DMS153 treated with DMSO at 0.1 percent for 48 hours (cell line): ENCODE measurements at regions not wholly inside any gene's neighbourhood (a gene's known extent, or its start where the extent isn't known, plus 50 kb on each side); places are given as distances from the start of the nearest gene placed in this dataset.

Experiments
- DNase-seq: peaks from one replicate; lab custom pipeline; 2025; ENCODE audit not compliant: unreplicated experiment; lab: John Stamatoyannopoulos, UW

DNA sequence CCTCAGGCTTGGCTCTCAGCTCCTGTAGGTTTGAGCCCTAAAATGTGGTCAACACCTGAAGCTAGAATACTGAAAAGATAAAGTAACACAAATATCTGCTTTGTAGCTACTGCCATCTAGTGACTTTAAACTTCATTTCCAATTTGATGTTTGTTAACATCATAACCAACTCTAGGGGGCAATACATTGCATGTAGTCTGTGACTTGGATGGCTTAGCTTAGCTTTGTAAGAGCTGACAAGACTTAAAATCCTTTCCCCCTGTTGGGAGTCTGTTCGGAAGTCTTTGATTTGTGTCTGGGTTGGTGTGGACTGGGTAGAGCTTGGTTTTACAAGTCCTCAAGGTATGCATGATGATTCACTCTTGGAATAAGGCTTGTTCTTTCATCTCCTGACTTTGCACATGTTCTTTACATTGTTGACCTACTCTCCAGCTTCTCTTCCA lies 51.7 kb downstream of the SCN11A start:
- peak; percentile 32 for DNase-seq

DNA sequence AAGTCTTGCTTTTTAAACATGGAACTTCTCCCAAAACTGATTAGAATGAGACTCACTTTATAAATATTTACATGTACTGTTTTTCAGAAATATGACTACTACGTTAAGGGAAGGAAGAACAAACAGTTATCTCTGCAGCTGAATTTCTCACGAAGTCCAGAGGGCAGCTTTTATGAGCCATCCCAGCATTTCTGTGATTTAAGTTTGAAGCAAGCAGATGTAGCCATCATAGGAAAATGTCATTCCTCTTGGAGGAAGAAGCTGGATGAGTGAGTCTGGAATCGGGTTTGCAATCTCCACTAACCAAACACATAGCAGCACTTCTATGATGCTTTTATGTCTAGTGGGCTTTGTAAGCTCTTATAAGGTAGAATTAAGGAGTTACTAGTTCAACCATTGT lies 53.7 kb downstream of the SCN11A start:
- no peak for DNase-seq

DNA sequence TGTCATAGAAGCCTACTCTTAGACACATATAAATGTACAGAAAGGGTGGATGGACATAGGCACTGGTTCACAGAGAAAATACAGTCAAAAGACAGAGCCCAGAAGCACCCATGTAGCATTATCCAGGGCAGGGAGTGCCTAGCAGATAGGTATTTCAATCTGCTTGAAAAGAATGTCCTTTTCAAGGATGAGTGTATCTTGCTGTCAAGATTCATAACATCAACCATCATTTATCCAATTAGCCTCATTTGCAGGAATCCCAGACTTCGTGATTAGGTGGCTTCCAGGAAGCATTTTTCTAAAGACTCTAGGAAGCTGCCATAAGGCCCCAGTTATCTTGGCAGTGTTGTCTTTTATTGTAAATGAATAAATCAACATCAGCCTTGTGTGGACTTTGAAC lies 55.6 kb downstream of the SCN11A start:
- DNase-seq = no peak

DNA sequence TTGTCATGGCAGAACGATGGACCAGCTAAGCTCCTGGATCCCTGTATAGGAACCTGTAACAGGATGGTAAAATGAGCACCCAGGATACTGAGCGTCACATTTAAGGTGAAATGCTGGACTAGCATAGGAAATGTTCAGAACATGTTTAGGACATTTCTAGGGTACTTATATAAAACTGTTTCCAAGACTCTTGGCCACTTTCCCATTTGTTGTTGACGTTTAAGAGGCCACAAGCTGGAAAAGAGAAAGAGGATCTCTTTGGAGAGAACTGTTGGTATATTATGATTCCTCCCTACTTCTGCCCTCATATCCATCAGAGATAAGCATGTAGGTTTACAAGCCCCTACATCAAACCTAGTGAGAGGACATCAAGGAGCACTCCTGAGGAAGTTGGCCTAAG lies 57.5 kb downstream of the SCN11A start:
- DNase-seq = no peak

DNA sequence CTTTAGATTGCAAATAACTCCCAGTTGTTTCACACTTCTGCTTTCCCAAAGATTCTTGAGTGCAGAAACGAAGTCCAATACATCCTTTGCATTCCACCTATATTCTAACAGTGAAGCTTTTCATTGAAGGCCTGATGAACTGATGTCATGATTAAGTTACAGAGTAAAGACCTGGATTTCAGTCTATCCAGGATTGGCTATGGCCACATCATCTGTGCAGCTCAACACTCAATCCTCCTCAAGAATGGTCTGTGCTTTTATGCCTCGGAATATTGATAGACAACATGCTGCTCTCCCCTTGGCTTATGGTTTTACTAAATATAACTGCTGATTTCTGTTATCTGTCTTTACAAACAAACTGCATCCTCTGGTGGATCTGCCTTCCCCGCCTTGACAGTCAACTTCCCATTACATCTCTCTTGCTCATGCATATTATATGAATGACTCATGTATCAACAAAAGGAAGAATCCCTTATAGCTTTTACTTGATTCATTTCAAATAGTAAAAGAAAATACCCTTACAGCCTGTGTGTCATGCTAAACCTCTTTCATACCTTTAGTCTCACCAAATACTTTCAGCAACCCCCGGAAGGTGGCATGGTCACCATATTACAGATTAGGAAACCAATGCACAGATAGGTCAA lies 59.5 kb downstream of the SCN11A start:
- DNase-seq = no peak

DNA sequence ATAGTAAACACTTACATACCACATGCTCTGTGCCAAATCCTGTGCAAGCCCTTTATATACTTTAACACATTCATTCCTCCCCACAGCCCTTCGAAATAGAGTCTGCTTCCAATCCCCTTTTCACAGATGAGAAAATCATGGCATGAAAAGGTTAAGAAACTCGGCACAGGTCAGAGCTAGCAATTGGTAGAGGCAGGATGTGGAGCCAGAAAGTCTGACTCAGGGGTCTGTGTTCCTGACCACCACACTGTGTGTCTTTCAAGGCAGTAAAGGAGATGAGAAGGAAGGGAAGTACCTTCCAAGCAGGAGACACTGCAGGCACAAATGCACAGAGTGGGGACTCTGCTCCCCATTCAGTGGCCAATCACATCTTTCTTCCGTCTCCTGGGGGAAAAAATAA lies 61.1 kb downstream of the SCN11A start:
- DNase-seq = no peak

DNA sequence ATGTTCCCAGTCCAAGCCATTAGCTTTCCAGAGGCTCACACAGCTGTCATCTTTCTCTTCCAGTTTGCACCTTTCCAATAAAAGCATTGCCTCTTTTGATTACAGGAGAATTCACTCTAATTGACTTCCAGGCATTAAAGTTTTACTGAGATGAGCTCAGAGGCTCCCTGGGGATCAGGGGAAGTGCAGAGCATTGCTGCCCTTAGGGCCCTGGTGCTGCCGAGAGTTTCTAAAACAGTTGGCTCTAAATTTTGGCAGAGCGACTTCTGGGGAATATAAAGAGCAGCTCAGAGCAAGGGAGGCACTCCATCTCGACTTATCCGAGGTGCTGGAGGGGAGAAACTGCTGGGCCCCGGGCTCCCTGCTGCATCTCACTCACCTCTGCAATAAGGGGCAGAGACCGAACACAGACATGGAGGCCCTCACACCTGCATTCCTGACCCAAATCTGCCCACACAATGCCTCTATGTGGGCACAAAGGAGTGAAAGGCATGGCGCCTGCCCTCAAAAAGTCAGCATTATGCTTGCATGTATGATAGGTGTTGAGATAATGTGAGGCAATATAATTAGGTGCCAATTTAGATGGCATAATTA lies 61.7 kb downstream of the SCN11A start:
- no peak for DNase-seq

DNA sequence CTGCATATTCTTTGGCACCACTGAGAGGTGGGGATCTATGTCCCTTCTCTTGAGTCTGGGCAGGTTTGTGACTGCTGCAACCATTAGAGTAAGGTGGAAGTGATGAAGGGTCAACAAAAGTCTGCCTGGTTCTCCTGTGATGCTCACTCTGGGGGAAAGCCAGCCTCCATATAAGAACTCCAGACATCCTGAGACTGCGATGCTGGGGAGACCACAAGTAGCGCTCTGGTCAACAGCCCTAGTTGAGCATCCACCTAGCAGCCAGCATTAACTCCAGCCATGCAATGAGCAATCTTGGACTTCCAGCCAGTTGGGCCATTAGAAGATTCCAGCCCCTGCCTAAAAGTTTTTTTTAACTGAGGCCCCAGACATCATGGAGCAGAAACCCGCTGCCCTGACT lies 62.8 kb downstream of the SCN11A start:
- no peak for DNase-seq

DNA sequence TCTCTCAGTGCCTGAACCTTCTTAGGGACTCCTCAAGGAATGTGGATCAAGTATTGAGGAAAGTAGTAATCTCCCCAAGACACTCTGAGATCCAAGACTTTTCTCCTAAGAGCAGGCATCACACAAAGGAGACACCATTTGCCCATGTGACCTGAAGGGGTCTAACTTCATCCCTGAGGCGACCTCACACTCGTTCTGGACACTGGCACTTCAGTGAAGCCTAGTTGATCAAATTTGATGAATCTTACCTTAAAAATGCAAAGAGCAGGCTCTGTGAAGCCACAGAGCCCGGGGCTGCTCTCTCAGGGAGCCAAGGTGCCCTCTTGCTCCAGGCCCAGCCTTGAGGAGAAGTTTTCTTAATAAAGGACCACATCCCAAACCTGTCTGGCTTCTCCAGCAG lies 64.3 kb downstream of the SCN11A start:
- DNase-seq = no peak

DNA sequence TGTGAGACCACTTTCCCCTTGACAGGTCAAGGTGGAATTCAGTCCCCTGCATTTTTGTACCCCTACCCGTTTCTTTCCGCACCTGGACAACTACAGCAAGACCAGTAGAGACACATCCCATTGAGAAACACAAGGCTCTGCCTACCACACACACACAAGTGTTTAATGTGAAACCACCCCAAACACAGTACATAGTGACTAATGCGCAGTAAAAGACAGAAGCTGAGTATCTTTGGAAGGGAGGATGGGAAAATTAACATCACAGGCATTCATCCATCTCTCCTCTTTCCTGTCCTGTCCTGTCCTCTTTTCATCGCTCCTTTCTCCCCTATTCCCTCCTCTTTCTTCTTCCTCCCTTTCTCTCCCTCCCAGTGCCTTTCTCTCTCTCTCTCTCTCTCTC lies 64.8 kb downstream of the SCN11A start:
- DNase-seq = no peak

DNA sequence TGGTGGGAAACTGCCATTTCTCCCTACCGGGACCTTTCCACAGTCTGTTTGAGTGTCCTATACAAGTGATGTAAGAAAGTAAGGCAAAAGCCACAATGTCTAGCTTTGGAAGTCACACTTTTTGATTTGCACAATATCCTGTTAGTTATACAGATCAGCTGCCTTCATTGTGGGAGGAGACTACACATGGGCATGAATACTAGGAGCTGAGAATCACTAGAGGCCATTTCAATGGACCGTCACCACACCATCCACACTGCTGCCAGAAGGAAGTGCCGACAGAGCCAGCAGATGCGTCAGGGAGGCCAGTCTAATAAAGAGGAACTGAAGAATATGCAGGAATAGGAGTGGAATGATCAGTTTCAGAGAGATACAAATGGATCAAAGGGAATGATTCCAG lies 65.8 kb downstream of the SCN11A start:
- DNase-seq = no peak

DNA sequence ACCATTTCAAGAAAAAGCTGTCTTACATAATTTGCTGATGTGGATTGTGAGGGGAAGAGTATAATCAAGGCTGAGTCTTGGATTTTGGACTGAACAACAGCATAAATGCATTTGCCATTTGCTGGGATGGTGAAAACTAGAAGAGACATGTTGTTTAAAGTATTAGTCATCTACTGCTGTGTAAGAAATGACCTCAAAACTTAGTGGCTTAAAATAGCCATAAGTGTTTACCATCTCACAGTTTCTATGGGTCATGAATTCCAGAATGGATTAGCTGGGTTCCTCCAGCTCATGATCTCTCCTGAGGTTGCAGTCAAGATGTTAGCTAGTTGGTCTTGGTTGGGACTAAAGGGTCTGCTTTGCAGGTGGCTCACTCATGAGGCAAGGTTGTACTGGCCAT lies 66.2 kb downstream of the SCN11A start:
- DNase-seq = no peak

DNA sequence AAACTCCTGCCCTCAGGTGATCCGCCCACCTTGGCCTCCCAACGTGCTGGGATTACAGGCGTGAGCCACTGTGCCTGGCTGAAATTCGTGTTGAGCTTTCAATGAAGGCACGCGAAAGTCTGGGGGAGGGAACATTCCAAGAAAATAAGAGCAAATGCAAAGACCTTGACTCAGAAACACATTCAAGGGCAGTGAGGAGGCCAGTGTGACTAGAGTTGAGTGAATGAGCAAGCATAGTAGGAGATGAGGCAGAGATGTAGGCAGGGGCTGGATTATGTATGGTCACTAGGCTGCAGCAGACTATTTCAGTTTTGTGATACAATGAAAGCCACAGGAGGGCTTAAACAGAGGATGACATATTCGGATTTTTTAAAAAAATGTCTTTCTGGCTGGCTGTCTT lies 67.0 kb downstream of the SCN11A start:
- DNase-seq = no peak

DNA sequence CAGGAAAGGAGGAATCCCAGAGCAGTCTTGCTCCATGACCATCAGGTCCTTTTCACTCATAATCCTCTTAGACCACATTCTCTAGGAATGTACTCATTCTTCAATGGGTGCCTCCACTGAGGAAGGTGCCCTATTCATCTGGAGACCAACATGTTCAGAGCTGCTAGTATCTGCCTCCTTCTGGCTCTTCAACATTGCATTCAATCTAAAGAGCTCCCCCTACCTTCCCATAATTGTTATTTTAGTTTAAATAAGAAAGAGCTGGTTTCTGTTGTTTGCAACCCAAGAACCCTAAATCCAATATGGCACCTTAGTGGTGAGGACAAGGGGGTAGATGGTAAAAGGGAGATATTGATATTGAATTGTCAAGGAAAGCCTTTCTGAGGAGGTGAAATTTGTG lies 67.6 kb downstream of the SCN11A start:
- DNase-seq = no peak

DNA sequence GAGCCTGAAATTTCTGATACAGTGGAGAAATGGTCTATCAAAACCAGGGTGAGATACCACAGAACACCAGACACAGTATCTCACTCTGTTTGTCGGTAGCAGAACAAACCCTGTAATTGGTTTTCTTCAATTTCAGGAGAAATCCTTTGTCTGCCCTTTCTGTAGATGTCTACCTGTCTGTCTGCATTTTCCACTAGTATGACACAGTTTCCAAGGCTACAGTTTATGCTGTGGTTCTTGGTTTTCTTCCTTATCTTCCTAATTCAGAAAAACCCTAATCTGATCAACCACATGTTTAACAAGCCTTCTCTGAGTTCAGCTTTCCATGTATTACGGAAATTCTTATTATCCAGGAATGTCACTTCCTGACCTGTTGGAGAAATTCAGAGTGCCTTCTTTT lies 70.8 kb downstream of the SCN11A start:
- no peak for DNase-seq

DNA sequence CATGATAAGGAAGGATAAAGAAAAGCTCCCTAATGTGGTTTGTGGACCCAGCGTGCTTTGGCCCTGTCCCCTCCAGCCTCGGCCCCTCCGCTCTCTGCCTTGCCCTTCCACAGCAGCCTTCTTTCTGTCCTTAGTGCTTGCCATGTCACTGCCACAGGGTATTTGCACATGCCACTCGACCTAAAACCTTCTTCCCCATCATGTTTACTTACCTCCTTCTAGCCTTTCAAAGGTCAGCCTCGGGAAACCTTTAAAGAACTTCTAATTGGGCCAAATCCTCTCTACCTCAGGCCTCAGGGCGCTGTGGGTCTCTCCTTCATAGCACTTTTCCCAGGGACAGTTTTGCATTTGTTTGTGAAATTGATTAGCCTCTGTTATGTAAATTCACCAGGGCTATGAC lies 73.0 kb downstream of the SCN11A start:
- no peak for DNase-seq

DNA sequence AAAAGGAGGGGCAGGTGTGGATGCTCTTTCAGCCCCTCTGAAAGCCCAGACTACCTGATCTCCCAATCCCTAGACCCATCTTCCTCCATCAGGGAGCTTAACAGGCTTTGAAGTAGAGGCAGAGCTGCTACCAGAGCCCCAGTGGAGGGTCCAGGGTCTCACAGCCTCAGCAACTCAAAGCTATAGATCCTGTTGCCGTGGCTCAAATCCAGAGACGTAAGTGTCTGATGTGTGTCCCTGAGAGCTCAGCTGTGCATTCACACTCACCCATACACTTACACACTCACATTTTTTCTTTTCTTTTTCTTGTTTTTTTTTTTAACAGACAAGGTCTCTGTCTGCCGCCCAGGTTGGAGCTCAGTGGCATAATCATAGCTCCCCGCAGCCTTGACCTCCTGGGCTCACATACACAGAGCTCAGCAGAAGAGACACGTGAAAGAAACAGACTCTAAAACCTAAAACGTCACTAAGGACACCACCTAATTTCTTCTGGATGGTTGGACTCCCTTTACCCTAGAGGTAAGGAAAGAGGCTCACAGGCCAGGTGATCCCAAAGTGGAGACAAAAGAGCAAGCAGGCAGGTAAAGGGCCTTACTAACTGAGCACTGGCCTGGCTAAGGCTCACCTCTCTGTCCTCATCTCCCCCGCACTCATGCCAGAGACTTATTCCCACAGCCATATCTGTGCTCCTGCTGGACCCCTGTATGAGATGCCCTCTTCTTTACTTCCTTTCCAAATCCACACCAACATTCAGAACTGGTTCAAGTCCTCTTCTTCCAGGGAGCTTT lies 80.7 kb downstream of the SCN11A start:
- no peak for DNase-seq

DNA sequence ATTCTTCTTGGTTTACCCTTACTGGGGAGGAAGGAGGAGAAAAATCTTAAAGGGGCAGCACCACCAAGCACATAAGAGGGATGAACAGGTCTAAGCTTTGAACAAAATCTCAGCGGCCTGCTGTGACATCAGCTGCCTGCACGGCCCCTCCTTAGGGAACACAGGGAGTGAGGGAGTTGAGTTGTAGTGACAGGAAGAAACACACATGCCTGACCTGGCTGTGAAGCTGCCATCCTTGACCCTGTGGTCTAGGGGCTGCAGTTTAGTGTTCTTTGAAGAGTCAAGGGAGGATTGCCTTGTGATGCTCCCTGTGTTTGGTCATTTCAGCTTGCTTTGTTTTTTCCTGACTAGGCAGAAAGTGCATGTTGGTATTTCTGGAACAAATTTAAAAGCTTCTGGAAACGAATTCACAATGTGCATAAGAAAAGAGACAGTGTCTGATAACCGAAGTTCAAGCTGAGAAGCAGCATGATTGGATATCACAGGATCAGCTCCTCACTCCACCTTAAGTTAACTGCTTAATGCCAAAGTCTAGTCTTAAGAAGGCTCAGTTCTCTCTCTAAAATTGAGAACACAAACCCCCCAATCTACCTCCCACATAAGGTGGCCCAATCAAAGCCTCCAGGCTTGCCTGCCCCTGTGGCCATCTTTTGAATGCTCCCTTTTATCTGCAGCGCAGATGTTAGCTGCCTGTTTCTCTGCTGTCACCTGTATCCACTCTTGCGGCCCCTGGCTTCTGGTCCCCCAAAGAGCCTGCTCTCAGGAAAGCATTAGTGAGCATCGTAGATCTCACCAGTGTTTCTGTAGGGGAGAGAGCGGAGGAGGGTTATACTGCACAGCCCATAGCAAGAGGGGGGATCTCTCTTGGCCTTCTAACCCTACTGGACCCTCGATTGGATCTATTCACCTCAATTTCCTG lies 82.2 kb downstream of the SCN11A start:
- no peak for DNase-seq

DNA sequence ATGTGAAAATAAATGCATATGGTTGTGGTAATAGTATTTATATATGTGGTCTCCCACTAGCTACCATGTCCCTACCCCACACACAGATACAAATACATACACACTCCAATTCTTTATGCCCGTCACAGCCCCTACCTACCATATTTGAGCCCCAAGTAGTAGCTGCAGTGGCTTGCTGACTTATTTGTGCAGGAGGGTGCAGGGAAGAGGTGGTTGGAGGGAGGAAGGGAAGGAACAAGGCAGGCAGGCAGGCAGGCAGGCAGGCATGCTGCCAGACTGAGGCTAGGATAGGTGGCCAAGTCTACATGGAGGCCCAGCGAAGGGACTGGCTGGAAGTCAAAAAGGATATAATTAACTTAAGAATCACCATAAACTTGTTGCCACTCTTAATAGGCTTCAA lies 82.9 kb downstream of the SCN11A start:
- DNase-seq = no peak

DNA sequence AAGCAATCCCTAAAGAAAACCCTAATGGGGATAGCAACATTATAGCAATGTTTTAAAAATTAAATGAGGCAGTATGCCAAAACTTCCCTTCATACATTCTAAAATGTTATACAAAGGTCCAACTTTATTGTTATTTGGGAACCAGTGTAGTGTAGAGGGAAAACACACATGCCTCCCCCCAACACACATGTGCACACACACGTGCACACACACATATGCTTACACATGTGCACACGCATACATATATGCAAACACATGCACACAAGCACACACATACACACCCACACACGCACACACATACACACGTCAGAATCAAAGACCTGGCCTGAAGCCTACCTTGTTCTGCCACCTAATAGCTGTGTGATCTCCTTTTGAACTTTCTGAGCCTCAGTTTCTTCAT lies 83.3 kb downstream of the SCN11A start:
- no peak for DNase-seq

DNA sequence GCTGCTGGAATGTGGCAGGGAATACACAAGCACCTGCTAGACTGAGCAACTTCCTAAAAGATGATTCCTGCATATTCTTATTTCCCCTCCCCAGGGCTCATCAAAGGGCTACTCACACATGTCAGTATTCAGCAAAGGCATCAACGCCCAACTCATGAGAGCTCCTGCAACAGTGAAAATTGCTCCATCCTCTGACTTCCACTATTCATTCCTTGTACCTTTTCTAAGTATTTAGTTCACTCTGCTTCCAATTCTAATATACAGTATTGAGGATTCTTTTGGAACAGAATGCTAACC lies 84.1 kb downstream of the SCN11A start:
- no peak for DNase-seq
